SK-N-SH (cell line): ENCODE measurements at regions not wholly inside any gene's neighbourhood (a gene's known extent, or its start where the extent isn't known, plus 50 kb on each side); places are given as distances from the start of the nearest gene placed in this dataset.

ENCODE experiments used
- CTCF ChIA-PET: fragments of 300-600, 350-600 bp; formaldehyde crosslinking; extraction: SDS; loops from one replicate; lab custom pipeline; 2021; lab: Yijun Ruan, JAX
- POLR2A ChIA-PET: fragments of 350-600 bp; sonication (Branson Sonifier 250); formaldehyde crosslinking; extraction: SDS; loops from one replicate; lab custom pipeline; 2020; ENCODE audit warnings: antibody characterized with exemption, inconsistent platforms; lab: Yijun Ruan, JAX
- DNase-seq: peaks from one replicate; pipeline ENCODE4 v3.0.0; 2012
- H2AFZ ChIP-seq: fragments of 200-600 bp; sonication (generic); 2 replicates; pipeline ENCODE4 v1.8.1; 2016; ENCODE audit warnings: antibody characterized with exemption, mild to moderate bottlenecking, low read depth
- H3F3A ChIP-seq: fragments of 200-600 bp; sonication (generic); replicated peaks from 2 replicates; pipeline ENCODE3; 2016; ENCODE audit warnings: antibody characterized with exemption, mild to moderate bottlenecking; ENCODE audit not compliant: insufficient read depth
- H3K27ac ChIP-seq, 2 experiments: fragments of 200-500 bp in 1 of 2; fragments of 200-600 bp in 1 of 2; sonication (Bioruptor generic) in 1 of 2; sonication (generic), shearing (Covaris generic) in 1 of 2; 2 replicates each; pipeline versions ENCODE4 v1.5.1 to v1.6.1; 2014 to 2016; ENCODE audit warnings: low read depth in 2 of 2, inconsistent platforms in 1 of 2, low read length in 1 of 2, mild to moderate bottlenecking in 1 of 2, mixed read lengths in 1 of 2
- H3K27me3 ChIP-seq: fragments of 200-600 bp; sonication (generic), shearing (Covaris generic); 2 replicates; pipeline ENCODE4 v1.6.1; 2016; ENCODE audit warnings: mixed run types; ENCODE audit not compliant: insufficient read depth
- H3K36me3 ChIP-seq, 2 experiments: fragments of 200-500 bp in 1 of 2; fragments of 200-600 bp in 1 of 2; sonication (Bioruptor generic) in 1 of 2; sonication (generic) in 1 of 2; replicated peaks in 1 of 2; 2 replicates each; pipeline versions ENCODE3 to v1.5.1; 2014 to 2016; ENCODE audit warnings: low read length in 1 of 2, mild to moderate bottlenecking in 1 of 2; ENCODE audit not compliant: insufficient read depth in 2 of 2, control insufficient read depth in 1 of 2
- H3K4me1 ChIP-seq, 2 experiments: fragments of 200-500 bp in 1 of 2; fragments of 200-600 bp in 1 of 2; sonication (Bioruptor generic) in 1 of 2; sonication (generic), shearing (Covaris generic) in 1 of 2; 2 replicates each; pipeline versions ENCODE4 v1.5.1 to v1.6.1; 2014 to 2016; ENCODE audit warnings: low read depth in 1 of 2, low read length in 1 of 2, mixed run types in 1 of 2; ENCODE audit not compliant: insufficient read depth in 2 of 2, control insufficient read depth in 1 of 2
- H3K4me2 ChIP-seq: fragments of 200-600 bp; sonication (generic), shearing (Covaris generic); 2 replicates; pipeline ENCODE4 v1.6.1; 2017; ENCODE audit warnings: mixed run types
- H3K4me3 ChIP-seq, 2 experiments: fragments of 200-500 bp in 1 of 2; fragments of 200-600 bp in 1 of 2; sonication (Bioruptor generic) in 1 of 2; sonication (generic), shearing (Covaris generic) in 1 of 2; 2 replicates each; pipeline versions ENCODE4 v1.5.1 to v1.8.1; 2014 to 2016; ENCODE audit warnings: low read depth in 2 of 2, inconsistent platforms in 1 of 2, low read length in 1 of 2, mild to moderate bottlenecking in 1 of 2, mixed read lengths in 1 of 2, moderate library complexity in 1 of 2
- H3K79me2 ChIP-seq: fragments of 200-600 bp; sonication (generic); 2 replicates; pipeline ENCODE4 v1.8.1; 2017; ENCODE audit warnings: mild to moderate bottlenecking; ENCODE audit not compliant: insufficient read depth
- H3K9ac ChIP-seq: fragments of 200-600 bp; sonication (generic); 2 replicates; pipeline ENCODE4 v1.6.1; 2017; ENCODE audit warnings: mixed run types
- H3K9me2 ChIP-seq: fragments of 200-600 bp; sonication (generic); 2 replicates; pipeline ENCODE4 v1.6.1; 2017; ENCODE audit warnings: mixed run types
- H3K9me3 ChIP-seq: fragments of 200-600 bp; sonication (generic); 2 replicates; pipeline ENCODE4 v1.6.1; 2017; ENCODE audit warnings: mixed run types, mild to moderate bottlenecking, moderate library complexity
- H4K20me1 ChIP-seq: fragments of 200-600 bp; sonication (generic); 2 replicates; pipeline ENCODE4 v1.6.1; 2017; ENCODE audit warnings: mild to moderate bottlenecking, mixed run types; ENCODE audit not compliant: insufficient read depth
- CHD2 ChIP-seq: fragments of 150-350 bp; IDR thresholded peaks from 2 replicates; pipeline ENCODE4 v1.6.1; 2018; ENCODE audit warnings: low read length; ENCODE audit not compliant: partially characterized antibody
- FOSL2 ChIP-seq: IDR thresholded peaks from 2 replicates; pipeline ENCODE4 v1.4.0; 2012; ENCODE audit warnings: low read depth, mild to moderate bottlenecking, moderate library complexity, borderline replicate concordance
- FOXM1 ChIP-seq: IDR thresholded peaks from 2 replicates; pipeline ENCODE4 v1.4.0; 2012; ENCODE audit warnings: low read depth, mild to moderate bottlenecking
- GABPA ChIP-seq: IDR thresholded peaks from 2 replicates; pipeline ENCODE4 v1.4.0; 2012; ENCODE audit warnings: low read depth, mild to moderate bottlenecking
- JUND ChIP-seq: IDR thresholded peaks from 2 replicates; pipeline ENCODE4 v1.4.0; 2012
- MEF2A ChIP-seq: IDR thresholded peaks from 2 replicates; pipeline ENCODE4 v1.4.0; 2012; ENCODE audit warnings: low read depth, borderline replicate concordance
- NFIC ChIP-seq: IDR thresholded peaks from 2 replicates; pipeline ENCODE4 v1.4.0; 2012; ENCODE audit warnings: borderline replicate concordance
- POLR2AphosphoS5 ChIP-seq: IDR thresholded peaks from 2 replicates; pipeline ENCODE4 v1.6.1; 2012; ENCODE audit warnings: low read depth, low read length
- RAD21 ChIP-seq: IDR thresholded peaks from 2 replicates; pipeline ENCODE4 v1.6.1; 2012; ENCODE audit warnings: mild to moderate bottlenecking, low read length
- RCOR1 ChIP-seq: fragments of 150-350 bp; IDR thresholded peaks from 2 replicates; pipeline ENCODE4 v1.6.1; 2017; ENCODE audit warnings: antibody characterized with exemption, low read length
- RXRA ChIP-seq: IDR thresholded peaks from 2 replicates; pipeline ENCODE4 v1.4.0; 2012; ENCODE audit warnings: low read depth, mild to moderate bottlenecking, borderline replicate concordance
- TAF1 ChIP-seq: IDR thresholded peaks from 2 replicates; pipeline ENCODE4 v1.6.1; 2012; ENCODE audit warnings: low read depth, mild to moderate bottlenecking, low read length, moderate library complexity, borderline replicate concordance
- TCF12 ChIP-seq: IDR thresholded peaks from 2 replicates; pipeline ENCODE4 v1.4.0; 2012
- TEAD4 ChIP-seq: IDR thresholded peaks from 2 replicates; pipeline ENCODE4 v1.4.0; 2012; ENCODE audit warnings: mild to moderate bottlenecking, borderline replicate concordance; ENCODE audit not compliant: insufficient read depth
- YY1 ChIP-seq: IDR thresholded peaks from 2 replicates; pipeline ENCODE4 v1.4.0; 2012; ENCODE audit warnings: low read depth, mild to moderate bottlenecking
- WGBS: methylation state at CpG from one replicate; pipeline ENCODE4 v1.1.6; 2017; ENCODE audit warnings: low lambda C conversion rate; 5-methylcytosine and 5-hydroxymethylcytosine counted together
- TF ChIP-seq, protein P1 (sequence below): IDR thresholded peaks from 2 replicates; pipeline ENCODE4; 2012
- TF ChIP-seq, protein P2 (sequence below): fragments of 150-350 bp; IDR thresholded peaks from 2 replicates; pipeline ENCODE4 v1.6.1; 2017; ENCODE audit warnings: antibody characterized with exemption, low read length, low read depth, borderline replicate concordance
- TF ChIP-seq, protein P3 (sequence below): fragments of 200-600 bp; sonication (generic); IDR thresholded peaks from 2 replicates; pipeline ENCODE4 v1.6.1; 2017; ENCODE audit warnings: antibody characterized with exemption, mild to moderate bottlenecking, moderate library complexity
- TF ChIP-seq, protein P4 (sequence below): IDR thresholded peaks from 2 replicates; pipeline ENCODE4 v1.4.0; 2012; ENCODE audit warnings: low read depth, borderline replicate concordance
- TF ChIP-seq, protein P5 (sequence below): fragments of 150-350 bp; IDR thresholded peaks from 2 replicates; pipeline ENCODE4 v1.6.1; 2016; ENCODE audit warnings: mild to moderate bottlenecking, low read depth, low read length

DNA sequence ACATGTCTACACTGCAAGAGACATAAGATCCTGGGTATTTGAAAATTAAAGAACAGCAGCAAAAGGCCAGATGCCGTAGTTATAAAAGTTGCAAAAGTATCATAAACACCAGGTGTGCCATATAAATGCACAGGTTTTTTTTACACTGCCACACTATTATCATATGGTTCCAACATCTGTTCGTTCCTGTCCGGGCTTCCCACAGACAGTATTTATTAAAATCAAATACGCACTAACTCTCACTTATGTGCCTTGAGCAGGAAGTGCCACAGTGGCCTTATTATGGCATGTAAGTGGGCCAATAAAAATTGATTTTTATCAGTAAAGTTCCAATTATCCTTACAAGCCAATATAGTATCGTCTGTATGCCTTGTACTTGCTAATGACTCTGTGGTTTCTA lies 873.2 kb downstream of the RPA4 start:
- POLR2A ChIA-PET, result no interaction called here
- CTCF ChIA-PET, result no interaction called here
- H3K4me1 ChIP-seq, result no peaks in the 10 kb centered on the region
- no peaks in the 10 kb centered on the region for H3K9me2 ChIP-seq
- H3K27ac ChIP-seq, result no peak overlapping the region
- H3K79me2 ChIP-seq, result no peaks in the 10 kb centered on the region
- H3K9me3 ChIP-seq, result no peaks in the 10 kb centered on the region
- H2AFZ ChIP-seq, result no peak overlapping the region
- WGBS, result 53% methylated on average over 5 of the region's 5 CpGs
- no peaks in the 10 kb centered on the region for H3K36me3 ChIP-seq
- H3F3A ChIP-seq, result no peaks in the 10 kb centered on the region
- no peaks in the 10 kb centered on the region for H4K20me1 ChIP-seq
- no peak overlapping the region for H3K4me3 ChIP-seq
- H3K9ac ChIP-seq, result no peak overlapping the region
- no peak for DNase-seq
- TF ChIP-seq RCOR1 (no peak), CHD2 (no peak), TCF12 (no peak), RAD21 (no peak), NFIC (no peak), POLR2AphosphoS5 (no peak), TAF1 (no peak), JUND (no peak), FOXM1 (no peak), YY1 (no peak), TEAD4 (no peak), MEF2A (no peak), FOSL2 (no peak), GABPA (no peak), RXRA (no peak)
- TF ChIP-seq, protein P1, sequence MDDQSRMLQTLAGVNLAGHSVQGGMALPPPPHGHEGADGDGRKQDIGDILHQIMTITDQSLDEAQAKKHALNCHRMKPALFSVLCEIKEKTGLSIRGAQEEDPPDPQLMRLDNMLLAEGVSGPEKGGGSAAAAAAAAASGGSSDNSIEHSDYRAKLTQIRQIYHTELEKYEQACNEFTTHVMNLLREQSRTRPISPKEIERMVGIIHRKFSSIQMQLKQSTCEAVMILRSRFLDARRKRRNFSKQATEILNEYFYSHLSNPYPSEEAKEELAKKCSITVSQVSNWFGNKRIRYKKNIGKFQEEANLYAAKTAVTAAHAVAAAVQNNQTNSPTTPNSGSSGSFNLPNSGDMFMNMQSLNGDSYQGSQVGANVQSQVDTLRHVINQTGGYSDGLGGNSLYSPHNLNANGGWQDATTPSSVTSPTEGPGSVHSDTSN, result no peak
- TF ChIP-seq, protein P2, sequence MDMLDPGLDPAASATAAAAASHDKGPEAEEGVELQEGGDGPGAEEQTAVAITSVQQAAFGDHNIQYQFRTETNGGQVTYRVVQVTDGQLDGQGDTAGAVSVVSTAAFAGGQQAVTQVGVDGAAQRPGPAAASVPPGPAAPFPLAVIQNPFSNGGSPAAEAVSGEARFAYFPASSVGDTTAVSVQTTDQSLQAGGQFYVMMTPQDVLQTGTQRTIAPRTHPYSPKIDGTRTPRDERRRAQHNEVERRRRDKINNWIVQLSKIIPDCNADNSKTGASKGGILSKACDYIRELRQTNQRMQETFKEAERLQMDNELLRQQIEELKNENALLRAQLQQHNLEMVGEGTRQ, result no peak
- TF ChIP-seq, protein P3, sequence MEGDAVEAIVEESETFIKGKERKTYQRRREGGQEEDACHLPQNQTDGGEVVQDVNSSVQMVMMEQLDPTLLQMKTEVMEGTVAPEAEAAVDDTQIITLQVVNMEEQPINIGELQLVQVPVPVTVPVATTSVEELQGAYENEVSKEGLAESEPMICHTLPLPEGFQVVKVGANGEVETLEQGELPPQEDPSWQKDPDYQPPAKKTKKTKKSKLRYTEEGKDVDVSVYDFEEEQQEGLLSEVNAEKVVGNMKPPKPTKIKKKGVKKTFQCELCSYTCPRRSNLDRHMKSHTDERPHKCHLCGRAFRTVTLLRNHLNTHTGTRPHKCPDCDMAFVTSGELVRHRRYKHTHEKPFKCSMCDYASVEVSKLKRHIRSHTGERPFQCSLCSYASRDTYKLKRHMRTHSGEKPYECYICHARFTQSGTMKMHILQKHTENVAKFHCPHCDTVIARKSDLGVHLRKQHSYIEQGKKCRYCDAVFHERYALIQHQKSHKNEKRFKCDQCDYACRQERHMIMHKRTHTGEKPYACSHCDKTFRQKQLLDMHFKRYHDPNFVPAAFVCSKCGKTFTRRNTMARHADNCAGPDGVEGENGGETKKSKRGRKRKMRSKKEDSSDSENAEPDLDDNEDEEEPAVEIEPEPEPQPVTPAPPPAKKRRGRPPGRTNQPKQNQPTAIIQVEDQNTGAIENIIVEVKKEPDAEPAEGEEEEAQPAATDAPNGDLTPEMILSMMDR, result no peak
- no peak overlapping the region for H3K4me2 ChIP-seq
- no peaks in the 10 kb centered on the region; the same call in 1 of the 2 replicates for H3K27me3 ChIP-seq

DNA sequence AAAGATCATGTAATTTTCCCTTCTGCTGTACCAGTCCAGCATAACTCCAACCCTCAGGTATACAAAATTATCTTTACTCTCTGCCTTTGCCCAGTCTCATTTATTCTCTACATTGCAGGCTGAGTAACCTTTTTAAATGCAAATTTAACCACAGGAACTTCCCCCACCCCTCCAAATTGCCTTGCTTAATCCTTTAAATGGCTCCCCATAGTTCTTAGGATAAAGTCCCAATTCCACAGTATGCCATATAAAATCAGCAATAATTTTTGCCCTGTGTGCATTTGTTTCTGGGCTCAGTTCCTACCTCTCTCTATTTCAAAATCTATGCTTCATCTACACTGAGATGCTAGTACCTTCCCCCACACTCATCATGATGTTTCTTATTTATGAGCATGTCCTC lies 879.7 kb downstream of the RPA4 start:
- POLR2A ChIA-PET, result no interaction called here
- no peak overlapping the region for H3K4me2 ChIP-seq

More for the DNA sequence above, 879.7 kb downstream of the RPA4 start:
- TF ChIP-seq TEAD4 (no peak), CHD2 (no peak), POLR2AphosphoS5 (no peak), RXRA (no peak), NFIC (no peak)
- TF ChIP-seq, protein P4, sequence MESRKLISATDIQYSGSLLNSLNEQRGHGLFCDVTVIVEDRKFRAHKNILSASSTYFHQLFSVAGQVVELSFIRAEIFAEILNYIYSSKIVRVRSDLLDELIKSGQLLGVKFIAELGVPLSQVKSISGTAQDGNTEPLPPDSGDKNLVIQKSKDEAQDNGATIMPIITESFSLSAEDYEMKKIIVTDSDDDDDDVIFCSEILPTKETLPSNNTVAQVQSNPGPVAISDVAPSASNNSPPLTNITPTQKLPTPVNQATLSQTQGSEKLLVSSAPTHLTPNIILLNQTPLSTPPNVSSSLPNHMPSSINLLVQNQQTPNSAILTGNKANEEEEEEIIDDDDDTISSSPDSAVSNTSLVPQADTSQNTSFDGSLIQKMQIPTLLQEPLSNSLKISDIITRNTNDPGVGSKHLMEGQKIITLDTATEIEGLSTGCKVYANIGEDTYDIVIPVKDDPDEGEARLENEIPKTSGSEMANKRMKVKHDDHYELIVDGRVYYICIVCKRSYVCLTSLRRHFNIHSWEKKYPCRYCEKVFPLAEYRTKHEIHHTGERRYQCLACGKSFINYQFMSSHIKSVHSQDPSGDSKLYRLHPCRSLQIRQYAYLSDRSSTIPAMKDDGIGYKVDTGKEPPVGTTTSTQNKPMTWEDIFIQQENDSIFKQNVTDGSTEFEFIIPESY, result no peak
- TF ChIP-seq, protein P5, sequence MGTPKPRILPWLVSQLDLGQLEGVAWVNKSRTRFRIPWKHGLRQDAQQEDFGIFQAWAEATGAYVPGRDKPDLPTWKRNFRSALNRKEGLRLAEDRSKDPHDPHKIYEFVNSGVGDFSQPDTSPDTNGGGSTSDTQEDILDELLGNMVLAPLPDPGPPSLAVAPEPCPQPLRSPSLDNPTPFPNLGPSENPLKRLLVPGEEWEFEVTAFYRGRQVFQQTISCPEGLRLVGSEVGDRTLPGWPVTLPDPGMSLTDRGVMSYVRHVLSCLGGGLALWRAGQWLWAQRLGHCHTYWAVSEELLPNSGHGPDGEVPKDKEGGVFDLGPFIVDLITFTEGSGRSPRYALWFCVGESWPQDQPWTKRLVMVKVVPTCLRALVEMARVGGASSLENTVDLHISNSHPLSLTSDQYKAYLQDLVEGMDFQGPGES, result no peak
- no peak overlapping the region for H3K9ac ChIP-seq
- no peak overlapping the region for H2AFZ ChIP-seq
- no peaks in the 10 kb centered on the region for H3K4me1 ChIP-seq
- no peaks in the 10 kb centered on the region for H4K20me1 ChIP-seq
- H3K27me3 ChIP-seq, result no peaks in the 10 kb centered on the region; the same call in 1 of the 2 replicates
- no peaks in the 10 kb centered on the region for H3K9me3 ChIP-seq
- H3K9me2 ChIP-seq, result no peaks in the 10 kb centered on the region
- no peak overlapping the region for H3K4me3 ChIP-seq
- CTCF ChIA-PET, result no interaction called here
- no peaks in the 10 kb centered on the region for H3K79me2 ChIP-seq
- no peaks in the 10 kb centered on the region for H3F3A ChIP-seq
- no peaks in the 10 kb centered on the region for H3K36me3 ChIP-seq
- H3K27ac ChIP-seq, result no peak overlapping the region
- no peak for DNase-seq
